PC-9 (cell line): ENCODE measurements at regions not wholly inside any gene's neighbourhood (a gene's known extent, or its start where the extent isn't known, plus 50 kb on each side); places are given as distances from the start of the nearest gene placed in this dataset.

Experiments
- EZH2 ChIP-seq: fragments of 200-600 bp; sonication (generic); IDR thresholded peaks from 2 replicates; pipeline ENCODE4 v1.8.0; 2017; ENCODE audit warnings: antibody characterized with exemption, low read depth
- TF ChIP-seq, protein P1 (sequence below): fragments of 200-600 bp; sonication (generic); conservative IDR thresholded peaks from 2 replicates; pipeline ENCODE4 v1.6.1; 2017; ENCODE audit warnings: mixed run types, antibody characterized with exemption, mild to moderate bottlenecking, moderate library complexity

DNA sequence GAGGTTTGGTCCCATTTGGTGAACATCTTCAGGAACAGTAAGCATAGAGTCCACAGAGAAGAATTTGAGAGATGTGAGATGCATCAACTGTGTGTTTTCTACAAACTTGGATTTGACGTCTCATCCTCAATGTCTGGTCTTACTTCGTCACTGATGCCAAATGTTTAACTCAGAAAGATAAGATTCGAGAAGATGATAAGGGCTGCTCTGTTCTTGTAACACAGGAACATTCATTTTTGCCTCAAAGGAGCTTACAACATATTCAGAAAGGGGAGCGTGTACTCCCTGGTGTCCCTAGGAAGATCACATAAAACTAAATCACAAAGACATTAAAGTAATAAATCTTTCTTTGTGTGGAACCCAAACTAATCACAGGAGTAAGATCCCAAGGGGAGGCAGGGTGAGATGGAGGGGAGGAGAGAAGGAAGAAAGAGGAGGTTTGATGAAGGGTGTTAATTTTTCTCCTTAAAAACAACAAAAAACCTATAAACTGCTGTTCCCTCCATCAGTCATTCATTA lies 247.7 kb upstream of the IRS2 start:
- TF ChIP-seq, protein P1, sequence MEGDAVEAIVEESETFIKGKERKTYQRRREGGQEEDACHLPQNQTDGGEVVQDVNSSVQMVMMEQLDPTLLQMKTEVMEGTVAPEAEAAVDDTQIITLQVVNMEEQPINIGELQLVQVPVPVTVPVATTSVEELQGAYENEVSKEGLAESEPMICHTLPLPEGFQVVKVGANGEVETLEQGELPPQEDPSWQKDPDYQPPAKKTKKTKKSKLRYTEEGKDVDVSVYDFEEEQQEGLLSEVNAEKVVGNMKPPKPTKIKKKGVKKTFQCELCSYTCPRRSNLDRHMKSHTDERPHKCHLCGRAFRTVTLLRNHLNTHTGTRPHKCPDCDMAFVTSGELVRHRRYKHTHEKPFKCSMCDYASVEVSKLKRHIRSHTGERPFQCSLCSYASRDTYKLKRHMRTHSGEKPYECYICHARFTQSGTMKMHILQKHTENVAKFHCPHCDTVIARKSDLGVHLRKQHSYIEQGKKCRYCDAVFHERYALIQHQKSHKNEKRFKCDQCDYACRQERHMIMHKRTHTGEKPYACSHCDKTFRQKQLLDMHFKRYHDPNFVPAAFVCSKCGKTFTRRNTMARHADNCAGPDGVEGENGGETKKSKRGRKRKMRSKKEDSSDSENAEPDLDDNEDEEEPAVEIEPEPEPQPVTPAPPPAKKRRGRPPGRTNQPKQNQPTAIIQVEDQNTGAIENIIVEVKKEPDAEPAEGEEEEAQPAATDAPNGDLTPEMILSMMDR: no peak
- TF ChIP-seq EZH2: no peak
